Urinary bladder (tissue), 3 donors: ENCODE measurements at regions not wholly inside any gene's neighbourhood (a gene's known extent, or its start where the extent isn't known, plus 50 kb on each side); places are given as distances from the start of the nearest gene placed in this dataset.

ENCODE experiments used
- DNase-seq: peaks from one replicate; pipeline ENCODE4 v3.0.0-alpha.2; 2015; ENCODE audit errors: extremely low spot score
- H3K27ac ChIP-seq: one replicate; pipeline ENCODE4 v1.5.1; 2013; ENCODE audit warnings: low read depth, mild to moderate bottlenecking, moderate library complexity
- H3K36me3 ChIP-seq: one replicate; pipeline ENCODE4 v1.6.1; 2013; ENCODE audit warnings: mild to moderate bottlenecking, moderate library complexity; ENCODE audit not compliant: insufficient read depth
- H3K4me1 ChIP-seq: one replicate; pipeline ENCODE4 v1.6.1; 2013; ENCODE audit warnings: mild to moderate bottlenecking, moderate library complexity; ENCODE audit not compliant: insufficient read depth
- H3K4me3 ChIP-seq: one replicate; pipeline ENCODE4 v1.5.1; 2013; ENCODE audit warnings: low read depth, low read length
- WGBS: extraction: QIAGEN DNeasy Blood & Tissue Kit; methylation state at CpG from one replicate; pipeline ENCODE4 v1.1.7; 2013; 5-methylcytosine and 5-hydroxymethylcytosine counted together
- donor health status: healthy with polysubstance abuse.
- donor health status: healthy.

GRCh38 chr11:112752563-112752962 lies 208.7 kb upstream of the NCAM1 start:
- Histone ChIP-seq H3K36me3 (no peaks in the 10 kb centered on the region), H3K4me1 (no peaks in the 10 kb centered on the region), H3K4me3 (no peak overlapping the region), H3K27ac (no peak overlapping the region)
- 76% methylated on average over 4 of the region's 4 CpGs for WGBS
- no peak for DNase-seq

- H3K36me3 ChIP-seq, result no peaks in the 10 kb centered on the region
- no peak for DNase-seq
- no peak overlapping the region for H3K27ac ChIP-seq
- no peak overlapping the region for H3K4me3 ChIP-seq
- H3K4me1 ChIP-seq, result no peaks in the 10 kb centered on the region
- WGBS, result 97% methylated on average over 2 of the region's 2 CpGs
Observed at GRCh38 chr11:112753706-112754105, 207.5 kb upstream of the NCAM1 start.

GRCh38 chr11:112759418-112759817 lies 201.8 kb upstream of the NCAM1 start:
- no peak overlapping the region for H3K27ac ChIP-seq
- WGBS, result 47% methylated on average over 2 of the region's 2 CpGs
- no peak for DNase-seq
- no peaks in the 10 kb centered on the region for H3K36me3 ChIP-seq
- H3K4me1 ChIP-seq, result no peaks in the 10 kb centered on the region
- H3K4me3 ChIP-seq, result no peak overlapping the region

- no peak overlapping the region for H3K27ac ChIP-seq
- no peaks in the 10 kb centered on the region for H3K36me3 ChIP-seq
- no peak for DNase-seq
- 88% methylated on average over 7 of the region's 7 CpGs for WGBS
- H3K4me3 ChIP-seq, result no peak overlapping the region
- H3K4me1 ChIP-seq, result no peaks in the 10 kb centered on the region
Observed at GRCh38 chr11:112760396-112761059, 200.7 kb upstream of the NCAM1 start.

GRCh38 chr11:112761911-112762706 lies 199.1 kb upstream of the NCAM1 start:
- no peaks in the 10 kb centered on the region for H3K36me3 ChIP-seq
- H3K27ac ChIP-seq, result no peak overlapping the region
- no peak for DNase-seq
- WGBS, result 80% methylated on average over 6 of the region's 6 CpGs
- H3K4me1 ChIP-seq, result no peaks in the 10 kb centered on the region
- H3K4me3 ChIP-seq, result no peak overlapping the region

- Histone ChIP-seq H3K36me3 (no peaks in the 10 kb centered on the region), H3K4me1 (no peaks in the 10 kb centered on the region), H3K27ac (no peak overlapping the region), H3K4me3 (no peak overlapping the region)
- WGBS, result 49% methylated on average over 4 of the region's 4 CpGs
- DNase-seq, result no peak
Observed at GRCh38 chr11:112762707-112763090, 198.5 kb upstream of the NCAM1 start.

- Histone ChIP-seq H3K4me1 (no peaks in the 10 kb centered on the region), H3K4me3 (no peak overlapping the region), H3K36me3 (no peaks in the 10 kb centered on the region), H3K27ac (no peak overlapping the region)
- 92% methylated on average over 5 of the region's 5 CpGs for WGBS
- no peak for DNase-seq
Observed at GRCh38 chr11:112765337-112765736, 195.9 kb upstream of the NCAM1 start.

- no peak for DNase-seq
- H3K4me3 ChIP-seq, result no peak overlapping the region
- WGBS, result 70% methylated on average over 5 of the region's 5 CpGs
- H3K36me3 ChIP-seq, result no peaks in the 10 kb centered on the region
- H3K4me1 ChIP-seq, result no peaks in the 10 kb centered on the region
- H3K27ac ChIP-seq, result no peak overlapping the region
Observed at GRCh38 chr11:112769170-112769569, 192.1 kb upstream of the NCAM1 start.

GRCh38 chr11:112769584-112769983 lies 191.6 kb upstream of the NCAM1 start:
- Histone ChIP-seq H3K36me3 (no peaks in the 10 kb centered on the region), H3K27ac (no peak overlapping the region), H3K4me1 (no peaks in the 10 kb centered on the region), H3K4me3 (no peak overlapping the region)
- DNase-seq, result no peak
- WGBS, result 56% methylated on average over 4 of the region's 4 CpGs

- no peak for DNase-seq
- WGBS, result 77% methylated on average over 5 of the region's 5 CpGs
- no peak overlapping the region for H3K4me3 ChIP-seq
- H3K4me1 ChIP-seq, result no peaks in the 10 kb centered on the region
- no peaks in the 10 kb centered on the region for H3K36me3 ChIP-seq
- H3K27ac ChIP-seq, result no peak overlapping the region
Observed at GRCh38 chr11:112770033-112770432, 191.2 kb upstream of the NCAM1 start.

GRCh38 chr11:112770487-112770886 lies 190.7 kb upstream of the NCAM1 start:
- Histone ChIP-seq H3K27ac (no peak overlapping the region), H3K4me3 (no peak overlapping the region), H3K4me1 (no peaks in the 10 kb centered on the region), H3K36me3 (no peaks in the 10 kb centered on the region)
- 96% methylated on average over 3 of the region's 3 CpGs for WGBS
- DNase-seq, result no peak

- 70% methylated on average over 2 of the region's 2 CpGs for WGBS
- H3K27ac ChIP-seq, result no peak overlapping the region
- no peak for DNase-seq
- H3K36me3 ChIP-seq, result no peaks in the 10 kb centered on the region
- no peak overlapping the region for H3K4me3 ChIP-seq
- H3K4me1 ChIP-seq, result no peaks in the 10 kb centered on the region
Observed at GRCh38 chr11:112771851-112772250, 189.4 kb upstream of the NCAM1 start.

GRCh38 chr11:112773264-112773663 lies 188.0 kb upstream of the NCAM1 start:
- no peak for DNase-seq
- no peak overlapping the region for H3K4me3 ChIP-seq
- H3K27ac ChIP-seq, result no peak overlapping the region
- no peaks in the 10 kb centered on the region for H3K36me3 ChIP-seq
- 85% methylated on average over 4 of the region's 4 CpGs for WGBS
- no peaks in the 10 kb centered on the region for H3K4me1 ChIP-seq

- no peak for DNase-seq
- Histone ChIP-seq H3K36me3 (no peaks in the 10 kb centered on the region), H3K27ac (no peak overlapping the region), H3K4me3 (no peak overlapping the region), H3K4me1 (no peaks in the 10 kb centered on the region)
- 72% methylated on average over 5 of the region's 5 CpGs for WGBS
Observed at GRCh38 chr11:112776834-112777233, 184.4 kb upstream of the NCAM1 start.
